Skeletal muscle cell (primary cell): ENCODE measurements at regions not wholly inside any gene's neighbourhood (a gene's known extent, or its start where the extent isn't known, plus 50 kb on each side); places are given as distances from the start of the nearest gene placed in this dataset.
"Not testable (repeated sequence)": the region's sequence is repeated elsewhere in the genome, so short reads cannot be mapped to it uniquely, and the experiment has no call there.

Experiments
- DNase-seq: peaks from one replicate; pipeline ENCODE4 v3.0.0-alpha.2; 2010; ENCODE audit warnings: low read depth
- H3K4me3 ChIP-seq: 2 replicates; pipeline ENCODE4 v1.5.1; 2011; ENCODE audit warnings: low read depth, mild to moderate bottlenecking, control low read depth, low read length, moderate library complexity

GRCh38 chr6:78701407-78701806 is 165.9 kb upstream of the IRAK1BP1 start:
- DNase-seq = peak; percentile 15
- H3K4me3 ChIP-seq = no peak overlapping the region

DNA sequence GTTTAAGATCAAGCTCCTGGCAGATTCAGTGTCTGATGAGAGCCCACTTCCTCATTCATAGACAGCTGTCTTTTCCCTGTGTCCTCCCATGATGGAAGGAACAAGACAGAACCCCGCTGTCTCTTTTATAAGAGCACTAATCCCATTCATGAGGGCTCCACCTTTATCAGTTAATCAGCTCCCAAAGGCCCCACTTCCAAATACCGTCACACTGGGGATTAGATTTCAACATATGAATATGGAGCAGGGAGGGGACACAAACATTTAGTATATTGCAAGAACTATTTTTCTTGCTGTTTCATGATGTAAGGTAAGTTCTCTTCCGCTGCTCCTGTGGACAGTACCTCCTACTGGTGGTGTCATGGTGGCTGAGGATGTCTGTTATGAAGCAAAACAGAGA is 158.3 kb upstream of the IRAK1BP1 start:
- no peak overlapping the region for H3K4me3 ChIP-seq
- no peak for DNase-seq

DNA sequence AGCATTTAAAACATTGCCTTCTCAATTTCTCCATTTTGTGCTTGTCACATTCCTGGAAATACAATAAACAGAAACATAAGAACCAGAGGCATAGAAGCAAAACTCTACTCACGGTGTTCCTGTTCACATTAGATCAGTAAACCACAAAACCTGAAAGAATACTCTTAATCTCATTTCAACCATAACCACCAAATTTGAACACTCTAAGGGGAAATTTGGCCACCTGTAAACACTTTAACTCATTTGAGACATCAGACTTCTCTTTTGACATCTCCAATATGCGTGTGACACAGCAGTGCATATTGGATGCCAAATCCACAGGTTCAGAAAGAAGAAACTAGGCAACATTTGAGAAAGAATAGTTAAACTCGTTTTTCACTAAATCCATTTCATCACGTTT is 153.8 kb upstream of the IRAK1BP1 start:
- H3K4me3 ChIP-seq = no peak overlapping the region
- DNase-seq = no peak

DNA sequence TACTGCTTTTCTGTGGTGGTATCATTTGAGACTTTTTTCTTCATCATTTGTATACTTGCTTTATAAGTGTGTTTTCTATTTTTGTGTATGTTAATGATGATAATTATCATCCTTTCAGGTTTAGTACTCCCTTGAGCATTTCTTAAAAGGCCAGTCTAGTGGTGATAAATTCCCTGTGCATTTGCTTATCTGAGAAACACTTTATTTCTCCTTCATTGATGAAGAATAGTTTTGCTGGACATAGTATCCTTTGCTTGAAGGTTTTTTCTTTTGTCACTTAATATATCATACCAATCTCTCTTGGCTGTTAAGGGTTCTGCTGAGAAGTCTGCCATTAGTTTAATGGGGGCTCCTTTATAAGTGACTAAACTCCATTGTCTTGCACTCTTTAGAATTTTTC is 123.2 kb upstream of the IRAK1BP1 start:
- DNase-seq = no peak
- no peak overlapping the region for H3K4me3 ChIP-seq

GRCh38 chr6:78746457-78746856 is 120.9 kb upstream of the IRAK1BP1 start:
- peak; percentile 2 for DNase-seq
- no peak overlapping the region for H3K4me3 ChIP-seq

- H3K4me3 ChIP-seq = no peak overlapping the region
- no peak for DNase-seq
These were observed 118.0 kb upstream of the IRAK1BP1 start for GRCh38 chr6:78749326-78749725.

- not testable (repeated sequence) for H3K4me3 ChIP-seq, DNase-seq
These were observed 109.0 kb upstream of the IRAK1BP1 start for GRCh38 chr6:78758297-78758798.

DNA sequence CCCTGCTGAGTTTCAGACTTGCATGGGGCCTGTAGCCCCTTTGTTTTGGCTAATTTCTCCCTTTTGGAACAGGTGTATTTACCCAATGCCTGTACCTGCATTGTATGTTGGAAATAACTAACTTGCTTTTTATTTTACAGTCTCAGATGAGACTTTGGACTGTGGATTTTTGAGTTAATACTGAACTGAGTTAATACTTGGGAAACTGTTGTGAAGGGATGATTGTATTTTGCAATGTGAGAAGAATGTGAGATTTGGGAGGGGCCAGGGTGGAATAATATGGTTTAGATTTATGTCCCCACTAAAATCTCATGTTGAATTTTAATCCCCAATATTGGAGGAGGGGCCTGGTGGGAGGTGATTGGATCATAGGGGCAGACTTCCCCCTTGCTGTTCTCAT is 99.1 kb upstream of the IRAK1BP1 start:
- no peak for DNase-seq
- H3K4me3 ChIP-seq = no peak overlapping the region

DNA sequence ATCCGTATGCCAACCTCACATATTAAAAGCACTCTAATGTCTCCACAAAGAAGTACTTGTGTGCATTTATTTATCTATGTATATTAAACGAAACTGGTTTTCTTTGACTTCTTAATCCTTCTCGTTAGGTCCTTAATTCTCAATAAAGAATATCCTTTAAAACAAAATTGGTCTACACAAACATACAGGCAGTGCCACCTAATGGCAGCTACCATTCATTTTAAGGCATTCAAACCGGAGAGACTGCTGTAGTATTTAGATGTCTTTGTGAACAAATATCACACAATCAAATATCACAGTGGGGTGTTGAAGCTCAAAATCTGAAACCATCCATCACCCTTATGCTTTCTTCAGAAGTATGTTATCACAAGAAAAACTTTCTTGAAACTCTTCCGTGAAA is 96.6 kb upstream of the IRAK1BP1 start:
- DNase-seq = no peak
- no peak overlapping the region for H3K4me3 ChIP-seq

GRCh38 chr6:78771586-78771985 is 95.8 kb upstream of the IRAK1BP1 start:
- no peak for DNase-seq
- H3K4me3 ChIP-seq = no peak overlapping the region

GRCh38 chr6:78781001-78781400 is 86.3 kb upstream of the IRAK1BP1 start:
- no peak for DNase-seq
- no peak overlapping the region for H3K4me3 ChIP-seq

- H3K4me3 ChIP-seq, DNase-seq: not testable (repeated sequence)
These were observed 84.0 kb upstream of the IRAK1BP1 start for GRCh38 chr6:78783366-78783765.

GRCh38 chr6:78797270-78797669 is 70.1 kb upstream of the IRAK1BP1 start:
- no peak overlapping the region for H3K4me3 ChIP-seq
- no peak for DNase-seq

DNA sequence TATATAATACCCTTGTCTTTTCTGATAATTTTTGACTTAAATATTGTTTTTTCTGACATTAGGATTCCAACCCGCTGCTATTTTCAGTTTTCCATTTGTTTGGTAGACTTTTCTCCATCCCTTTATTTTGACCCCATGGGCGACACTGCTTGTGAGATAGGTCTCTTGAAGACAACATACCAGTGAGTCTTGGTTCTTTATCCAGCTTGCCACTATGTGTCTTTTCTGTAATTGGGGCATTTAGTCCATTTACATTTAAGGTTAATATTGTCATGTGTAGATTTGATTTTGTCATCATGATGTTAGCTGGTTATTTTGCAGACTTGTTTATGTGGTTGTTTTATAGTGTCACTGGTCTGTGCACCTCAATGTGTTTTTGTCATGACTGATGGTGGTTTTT is 67.7 kb upstream of the IRAK1BP1 start:
- H3K4me3 ChIP-seq = no peak overlapping the region

GRCh38 chr6:78806792-78807191 is 60.6 kb upstream of the IRAK1BP1 start:
- H3K4me3 ChIP-seq, DNase-seq: not testable (repeated sequence)

More for the DNA sequence above, 67.7 kb upstream of the IRAK1BP1 start:
- no peak for DNase-seq

DNA sequence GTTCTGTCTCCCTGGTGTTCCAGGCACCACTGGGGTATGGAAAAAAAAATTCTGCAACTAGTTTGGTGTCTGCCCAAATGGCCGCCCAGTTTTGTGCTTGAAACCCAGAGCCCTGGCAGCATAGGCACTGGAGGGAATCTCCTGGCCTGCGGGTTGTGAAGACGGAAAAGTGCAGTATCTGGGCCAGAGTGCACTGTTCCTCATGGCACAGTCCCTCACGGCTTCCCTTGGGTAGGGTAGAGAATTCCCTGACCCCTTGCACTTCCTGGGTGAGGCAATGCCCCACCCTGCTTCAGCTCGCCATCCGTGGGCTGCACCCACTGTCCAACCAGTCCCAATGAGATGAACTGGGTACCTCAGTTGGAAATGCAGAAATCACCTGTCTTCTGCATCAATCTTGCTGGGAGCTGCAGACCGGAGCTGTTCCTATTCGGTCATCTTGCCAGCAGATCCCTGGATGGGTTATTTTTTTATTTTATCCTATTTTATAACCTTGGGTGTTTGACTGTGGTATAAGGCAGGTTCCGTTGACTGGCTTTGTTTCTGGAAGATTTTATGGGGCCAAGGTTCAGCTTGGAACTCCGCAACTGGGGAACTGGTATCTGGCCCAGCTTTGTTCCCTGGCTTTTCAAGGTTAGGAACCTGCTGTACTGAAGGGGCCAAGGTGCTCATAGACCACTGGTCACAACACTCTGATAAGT is 59.5 kb upstream of the IRAK1BP1 start:
- H3K4me3 ChIP-seq, DNase-seq: not testable (repeated sequence)

DNA sequence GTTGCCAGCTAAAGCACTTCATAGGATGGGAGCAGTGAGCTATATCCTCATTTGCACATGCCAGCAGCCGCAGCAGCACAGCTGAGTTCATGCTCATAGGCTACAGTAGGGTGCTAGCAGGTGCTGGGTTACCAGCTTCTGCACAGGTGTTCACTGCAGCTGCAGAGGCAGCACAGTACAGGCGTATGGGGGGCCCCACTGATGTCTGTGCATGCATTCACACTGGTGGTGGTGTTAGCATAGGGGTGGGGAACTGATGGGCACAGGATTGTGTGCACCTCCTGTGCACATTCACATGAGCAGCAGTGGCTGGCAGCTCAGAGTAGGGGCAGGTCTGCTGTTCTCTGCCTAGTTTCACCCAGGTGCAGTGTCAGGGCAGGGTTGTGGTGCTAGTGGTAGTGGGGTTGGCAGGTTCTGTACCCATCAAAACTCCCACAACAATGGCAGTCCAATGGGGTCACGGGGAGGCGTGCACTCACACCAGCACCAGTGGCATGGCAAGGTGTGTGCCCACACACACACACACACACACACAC is 58.9 kb upstream of the IRAK1BP1 start:
- no peak for DNase-seq
- no peak overlapping the region for H3K4me3 ChIP-seq

- H3K4me3 ChIP-seq = no peak overlapping the region
- DNase-seq = no peak
These were observed 58.4 kb upstream of the IRAK1BP1 start for GRCh38 chr6:78808933-78809332.

DNA sequence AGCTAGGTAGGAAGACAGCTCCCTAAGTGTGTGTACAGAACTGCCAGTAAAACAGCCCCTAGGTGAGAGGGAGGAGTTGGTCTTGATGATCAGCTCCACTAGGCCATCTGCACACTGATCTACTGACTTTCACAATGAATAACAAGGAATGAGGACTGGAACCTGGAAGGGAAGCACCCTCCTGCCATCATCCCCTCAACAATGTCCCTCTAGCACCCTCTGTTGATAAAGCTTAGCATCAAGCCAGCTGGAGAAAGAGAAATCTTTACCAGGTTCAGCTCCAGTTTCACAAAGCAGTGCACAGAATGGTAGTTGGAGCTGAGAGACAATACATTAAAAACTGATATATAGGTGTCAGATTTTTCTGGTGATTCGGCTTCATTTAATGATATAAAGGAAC is 57.2 kb upstream of the IRAK1BP1 start:
- no peak overlapping the region for H3K4me3 ChIP-seq
- DNase-seq = peak; percentile 7

GRCh38 chr6:78810698-78811097 is 56.7 kb upstream of the IRAK1BP1 start:
- no peak overlapping the region for H3K4me3 ChIP-seq
- DNase-seq = peak; percentile 51
